ENCODE measurements at regions not wholly inside any gene's neighbourhood (a gene's known extent, or its start where the extent isn't known, plus 50 kb on each side); places are given as distances from the start of the nearest gene placed in this dataset.

- no peaks in the 10 kb centered on the region for H3K4me1 ChIP-seq (ENCODE audit: insufficient read depth, low read length)
- no peak overlapping the region for H3K9ac ChIP-seq (ENCODE audit: low read depth, low read length)
- no peaks in the 10 kb centered on the region for H3K9me3 ChIP-seq (ENCODE audit: insufficient read depth, low read length, severe bottlenecking)
- no peaks in the 10 kb centered on the region for H3K79me2 ChIP-seq (ENCODE audit: insufficient read depth, low read length)
- no peak overlapping the region for H3K4me3 ChIP-seq (ENCODE audit: low read depth in 1 of 2, low read length in 2 of 2)
- no peaks in the 10 kb centered on the region for H3K27me3 ChIP-seq (ENCODE audit: insufficient read depth, low read length, poor library complexity)
- H4K20me1 ChIP-seq (ENCODE audit: insufficient read depth, low read length): no peaks in the 10 kb centered on the region
- H2AFZ ChIP-seq (ENCODE audit: low read depth, low read length): no peak overlapping the region
- DNase-seq (no peak), ATAC-seq (ENCODE audit: insufficient read depth, low read depth) (no peak)
- TF ChIP-seq CTCF (IDR thresholded peaks at IDR 0.05; ENCODE audit: borderline replicate concordance, extremely low read depth, low read length, poor library complexity, severe bottlenecking) (no peak), EZH2 (IDR thresholded peaks at IDR 0.05; ENCODE audit: borderline replicate concordance, low read depth, low read length, severe bottlenecking) (no peak)
- H3K4me2 ChIP-seq (ENCODE audit: insufficient read depth, low read length): no peak overlapping the region
- peaks cover 9% of the 10 kb centered on the region; the same call in 1 of the 2 replicates for H3K36me3 ChIP-seq (ENCODE audit: insufficient read depth, low read length)
- H3K27ac ChIP-seq (ENCODE audit: low read length): no peak overlapping the region
Observed at GRCh38 chr4:123020285-123020684, 97.9 kb upstream of the NUDT6 start.

GRCh38 chr4:123023647-123024046, 101.2 kb upstream of the NUDT6 start:
- H3K9ac ChIP-seq (ENCODE audit: low read depth, low read length): no peak overlapping the region
- TF ChIP-seq CTCF (IDR thresholded peaks at IDR 0.05; ENCODE audit: borderline replicate concordance, extremely low read depth, low read length, poor library complexity, severe bottlenecking): no peak
- no peak for TF ChIP-seq EZH2 (IDR thresholded peaks at IDR 0.05; ENCODE audit: borderline replicate concordance, low read depth, low read length, severe bottlenecking)

DNA sequence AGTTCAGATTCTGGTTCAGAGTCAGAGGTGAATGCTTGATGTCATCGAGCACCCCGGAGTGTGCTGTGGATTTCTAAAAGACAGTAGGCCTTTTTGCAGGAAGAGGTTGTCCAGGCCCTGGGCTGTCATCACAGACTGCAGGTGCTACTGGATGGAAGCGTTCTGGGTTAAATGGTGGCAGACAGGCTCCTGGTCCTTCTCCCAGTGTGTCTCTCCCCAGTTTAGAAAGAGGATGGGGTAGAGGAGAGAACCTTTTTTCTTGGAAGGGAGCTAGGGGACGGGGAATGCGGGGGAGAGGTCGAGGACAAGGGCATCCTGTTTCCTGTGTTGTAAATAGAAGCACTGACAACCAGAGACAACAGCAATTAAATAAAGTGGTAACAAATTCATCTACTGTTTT, 102.3 kb upstream of the NUDT6 start:
- H3K9me3 ChIP-seq (ENCODE audit: insufficient read depth, low read length, severe bottlenecking): no peaks in the 10 kb centered on the region

More at GRCh38 chr4:123023647-123024046, 101.2 kb upstream of the NUDT6 start:
- peaks cover 16% of the 10 kb centered on the region; the same call in 1 of the 2 replicates for H3K36me3 ChIP-seq (ENCODE audit: insufficient read depth, low read length)
- H3K9me3 ChIP-seq (ENCODE audit: insufficient read depth, low read length, severe bottlenecking): no peaks in the 10 kb centered on the region
- H3K27ac ChIP-seq (ENCODE audit: low read length): no peak overlapping the region
- no peaks in the 10 kb centered on the region for H3K27me3 ChIP-seq (ENCODE audit: insufficient read depth, low read length, poor library complexity)
- peaks cover 3% of the 10 kb centered on the region; the same call in 1 of the 2 replicates for H3K4me1 ChIP-seq (ENCODE audit: insufficient read depth, low read length)
- no peak overlapping the region for H2AFZ ChIP-seq (ENCODE audit: low read depth, low read length)
- no peaks in the 10 kb centered on the region for H3K79me2 ChIP-seq (ENCODE audit: insufficient read depth, low read length)
- no peak overlapping the region for H3K4me3 ChIP-seq (ENCODE audit: low read depth in 1 of 2, low read length in 2 of 2)
- no peaks in the 10 kb centered on the region for H4K20me1 ChIP-seq (ENCODE audit: insufficient read depth, low read length)
- ATAC-seq (ENCODE audit: insufficient read depth, low read depth) (no peak), DNase-seq (no peak)
- H3K4me2 ChIP-seq (ENCODE audit: insufficient read depth, low read length): no peak overlapping the region

More for the DNA sequence above, 102.3 kb upstream of the NUDT6 start:
- peaks cover 3% of the 10 kb centered on the region; the same call in 1 of the 2 replicates for H3K4me1 ChIP-seq (ENCODE audit: insufficient read depth, low read length)
- TF ChIP-seq EZH2 (IDR thresholded peaks at IDR 0.05; ENCODE audit: borderline replicate concordance, low read depth, low read length, severe bottlenecking) (no peak), CTCF (IDR thresholded peaks at IDR 0.05; ENCODE audit: borderline replicate concordance, extremely low read depth, low read length, poor library complexity, severe bottlenecking) (no peak)
- no peaks in the 10 kb centered on the region for H3K79me2 ChIP-seq (ENCODE audit: insufficient read depth, low read length)
- no peak overlapping the region for H3K9ac ChIP-seq (ENCODE audit: low read depth, low read length)
- H3K4me2 ChIP-seq (ENCODE audit: insufficient read depth, low read length): no peak overlapping the region
- ATAC-seq (ENCODE audit: insufficient read depth, low read depth) (0 out of 3 replicates have a peak, but pooled peaks have one; percentile 29), DNase-seq (no peak)
- no peaks in the 10 kb centered on the region for H3K27me3 ChIP-seq (ENCODE audit: insufficient read depth, low read length, poor library complexity)
- H3K36me3 ChIP-seq (ENCODE audit: insufficient read depth, low read length): peaks cover 24% of the 10 kb centered on the region
- no peak overlapping the region for H3K27ac ChIP-seq (ENCODE audit: low read length)
- H2AFZ ChIP-seq (ENCODE audit: low read depth, low read length): no peak overlapping the region
- H3K4me3 ChIP-seq (ENCODE audit: low read depth in 1 of 2, low read length in 2 of 2): no peak overlapping the region
- no peaks in the 10 kb centered on the region for H4K20me1 ChIP-seq (ENCODE audit: insufficient read depth, low read length)
